Neural cell (in vitro differentiated cells): ENCODE measurements at regions not wholly inside any gene's neighbourhood (a gene's known extent, or its start where the extent isn't known, plus 50 kb on each side); places are given as distances from the start of the nearest gene placed in this dataset.

Experiments used
- H2AFZ ChIP-seq: fragments of 200-600, 300-800 bp; sonication (generic), shearing (Covaris generic); 2 replicates; pipeline ENCODE4 v1.6.0; 2014; ENCODE audit warnings: low read depth, mild to moderate bottlenecking, antibody characterized with exemption, low read length, moderate library complexity
- H3F3A ChIP-seq: fragments of 200-600 bp; shearing (Covaris generic); 2 replicates; pipeline ENCODE4 v1.6.1; 2016; ENCODE audit warnings: mild to moderate bottlenecking, moderate library complexity, mixed read lengths, antibody characterized with exemption, low read length; ENCODE audit not compliant: insufficient read depth, poor library complexity, severe bottlenecking
- H3K27ac ChIP-seq: fragments of 200-600, 300-800 bp; sonication (generic), shearing (Covaris generic); 2 replicates; pipeline ENCODE4 v1.5.1; 2014; ENCODE audit warnings: mild to moderate bottlenecking, low read length, moderate library complexity
- H3K27me3 ChIP-seq: fragments of 300-800, 200-600 bp; sonication (generic), shearing (Covaris generic); 2 replicates; pipeline ENCODE4 v1.6.0; 2014; ENCODE audit warnings: mild to moderate bottlenecking, low read depth, low read length, moderate library complexity; ENCODE audit not compliant: insufficient read depth
- H3K36me3 ChIP-seq: fragments of 300-800, 200-600 bp; sonication (generic), shearing (Covaris generic); 2 replicates; pipeline ENCODE4 v1.5.1; 2014; ENCODE audit warnings: mild to moderate bottlenecking, antibody characterized with exemption, low read length, moderate library complexity; ENCODE audit not compliant: insufficient read depth
- H3K4me2 ChIP-seq: fragments of 300-800, 200-600 bp; sonication (generic), shearing (Covaris generic); 2 replicates; pipeline ENCODE4 v1.6.0; 2014; ENCODE audit warnings: mild to moderate bottlenecking, low read length
- H3K4me3 ChIP-seq: fragments of 300-800, 200-600 bp; sonication (generic), shearing (Covaris generic); 2 replicates; pipeline ENCODE4 v1.5.1; 2014; ENCODE audit warnings: mild to moderate bottlenecking, low read length, moderate library complexity
- H3K79me2 ChIP-seq: fragments of 200-600 bp; shearing (Covaris generic); replicated peaks from 2 replicates; pipeline ENCODE4 v1.6.0; 2014; ENCODE audit warnings: mild to moderate bottlenecking, low read length, moderate library complexity; ENCODE audit not compliant: insufficient read depth
- H3K9ac ChIP-seq: fragments of 300-800, 200-600 bp; sonication (generic), shearing (Covaris generic); 2 replicates; pipeline ENCODE4 v1.6.1; 2016; ENCODE audit warnings: mild to moderate bottlenecking, low read length, mixed read lengths
- H3K9me2 ChIP-seq: fragments of 200-600 bp; shearing (Covaris generic); 2 replicates; pipeline ENCODE4 v1.6.1; 2016; ENCODE audit warnings: mild to moderate bottlenecking, low read length, mixed read lengths; ENCODE audit not compliant: insufficient read depth
- H3K9me3 ChIP-seq: fragments of 200-600, 300-800 bp; sonication (generic), shearing (Covaris generic); 2 replicates; pipeline ENCODE4 v1.6.1; 2016; ENCODE audit warnings: mild to moderate bottlenecking, mixed run types, low read length, moderate library complexity, mixed read lengths
- H4K20me1 ChIP-seq: fragments of 200-600 bp; shearing (Covaris generic); 2 replicates; pipeline ENCODE4 v1.6.1; 2016; ENCODE audit warnings: mild to moderate bottlenecking, mixed run types; ENCODE audit not compliant: insufficient read depth
- EP300 ChIP-seq: fragments of 450-650 bp; conservative IDR thresholded peaks from 2 replicates; pipeline ENCODE4 v1.6.1; 2014; ENCODE audit warnings: antibody characterized with exemption, mild to moderate bottlenecking, moderate library complexity; ENCODE audit not compliant: poor library complexity, severe bottlenecking
- EZH2 ChIP-seq: fragments of 200-600, 300-800 bp; shearing (Covaris generic), sonication (generic); IDR thresholded peaks from 2 replicates; pipeline ENCODE4 v1.6.1; 2014; ENCODE audit warnings: antibody characterized with exemption, low read length, borderline replicate concordance, mild to moderate bottlenecking; ENCODE audit not compliant: insufficient read depth, poor library complexity, severe bottlenecking
- MXI1 ChIP-seq: fragments of 450-650 bp; conservative IDR thresholded peaks from 2 replicates; pipeline ENCODE4 v1.6.1; 2014; ENCODE audit warnings: antibody characterized with exemption, mild to moderate bottlenecking; ENCODE audit not compliant: poor library complexity, severe bottlenecking
- POLR2AphosphoS5 ChIP-seq: IDR thresholded peaks from 2 replicates; pipeline ENCODE4 v1.6.1; 2012
- RAD21 ChIP-seq: fragments of 450-650 bp; conservative IDR thresholded peaks from 2 replicates; pipeline ENCODE4 v1.6.1; 2014; ENCODE audit warnings: antibody characterized with exemption, mild to moderate bottlenecking, moderate library complexity
- SMC3 ChIP-seq: fragments of 450-650 bp; conservative IDR thresholded peaks from 2 replicates; pipeline ENCODE4 v1.6.1; 2014; ENCODE audit warnings: antibody characterized with exemption, mild to moderate bottlenecking, moderate library complexity; ENCODE audit not compliant: poor library complexity
- TAF1 ChIP-seq: IDR thresholded peaks from 2 replicates; pipeline ENCODE4 v1.6.1; 2012; ENCODE audit warnings: low read depth
- TF ChIP-seq, protein P1 (sequence below): IDR thresholded peaks from 2 replicates; pipeline ENCODE4 v1.6.1; 2012; ENCODE audit warnings: borderline replicate concordance
- TF ChIP-seq, protein P2 (sequence below): fragments of 450-650 bp; IDR thresholded peaks from 2 replicates; pipeline ENCODE4 v1.5.1; 2014; ENCODE audit warnings: antibody characterized with exemption, mild to moderate bottlenecking, moderate library complexity; ENCODE audit not compliant: poor library complexity, severe bottlenecking

DNA sequence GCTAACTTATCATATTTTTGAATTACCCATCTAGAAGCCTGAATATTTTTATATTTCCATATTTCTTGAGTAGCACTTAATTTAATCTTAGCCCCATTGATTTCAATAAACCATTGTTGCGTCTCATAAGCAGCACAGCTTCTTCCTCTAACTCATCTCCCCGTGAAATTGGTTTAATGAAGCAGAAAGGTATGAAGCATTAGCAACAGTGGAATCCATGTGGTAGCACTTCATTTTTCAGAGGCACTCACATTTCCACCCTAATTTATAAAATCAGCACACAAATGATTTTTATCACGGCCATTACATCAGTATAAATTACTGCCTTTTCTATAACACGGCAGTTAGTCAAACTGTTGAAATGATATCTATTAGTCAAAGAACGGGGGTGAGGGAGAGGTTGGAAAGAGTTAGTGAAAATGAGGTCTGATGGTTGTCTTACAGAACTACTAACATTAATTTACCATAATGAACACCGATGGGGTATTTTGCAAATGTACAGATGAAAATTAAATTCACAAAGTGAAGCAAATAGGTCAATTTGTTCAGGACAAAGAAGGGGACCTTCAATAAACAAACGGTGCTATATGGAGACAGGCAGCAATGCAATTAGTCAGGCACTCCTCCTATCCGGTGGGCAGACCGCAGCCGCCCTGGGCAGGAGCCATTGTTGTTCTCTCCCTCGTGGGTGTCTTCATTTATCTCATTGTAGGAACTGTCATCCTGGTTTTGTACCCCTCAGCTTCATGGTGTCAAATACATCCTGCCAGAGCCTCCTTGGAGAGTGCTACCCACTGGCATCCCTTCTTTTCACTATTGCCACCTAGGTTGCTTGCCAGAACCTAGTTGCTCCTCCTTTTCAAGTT lies 205.7 kb downstream of the SOX3 start:
- Histone ChIP-seq H3K36me3 (no peaks in the 10 kb centered on the region), H3K9ac (no peak overlapping the region), H3K27me3 (no peaks in the 10 kb centered on the region), H3K9me3 (no peaks in the 10 kb centered on the region), H2AFZ (no peak overlapping the region), H3F3A (no peaks in the 10 kb centered on the region), H3K27ac (no peak overlapping the region), H4K20me1 (no peaks in the 10 kb centered on the region), H3K4me3 (no peak overlapping the region), H3K4me2 (no peak overlapping the region), H3K79me2 (no peaks in the 10 kb centered on the region), H3K9me2 (no peaks in the 10 kb centered on the region)
- TF ChIP-seq TAF1: no peak
- TF ChIP-seq, protein P1, sequence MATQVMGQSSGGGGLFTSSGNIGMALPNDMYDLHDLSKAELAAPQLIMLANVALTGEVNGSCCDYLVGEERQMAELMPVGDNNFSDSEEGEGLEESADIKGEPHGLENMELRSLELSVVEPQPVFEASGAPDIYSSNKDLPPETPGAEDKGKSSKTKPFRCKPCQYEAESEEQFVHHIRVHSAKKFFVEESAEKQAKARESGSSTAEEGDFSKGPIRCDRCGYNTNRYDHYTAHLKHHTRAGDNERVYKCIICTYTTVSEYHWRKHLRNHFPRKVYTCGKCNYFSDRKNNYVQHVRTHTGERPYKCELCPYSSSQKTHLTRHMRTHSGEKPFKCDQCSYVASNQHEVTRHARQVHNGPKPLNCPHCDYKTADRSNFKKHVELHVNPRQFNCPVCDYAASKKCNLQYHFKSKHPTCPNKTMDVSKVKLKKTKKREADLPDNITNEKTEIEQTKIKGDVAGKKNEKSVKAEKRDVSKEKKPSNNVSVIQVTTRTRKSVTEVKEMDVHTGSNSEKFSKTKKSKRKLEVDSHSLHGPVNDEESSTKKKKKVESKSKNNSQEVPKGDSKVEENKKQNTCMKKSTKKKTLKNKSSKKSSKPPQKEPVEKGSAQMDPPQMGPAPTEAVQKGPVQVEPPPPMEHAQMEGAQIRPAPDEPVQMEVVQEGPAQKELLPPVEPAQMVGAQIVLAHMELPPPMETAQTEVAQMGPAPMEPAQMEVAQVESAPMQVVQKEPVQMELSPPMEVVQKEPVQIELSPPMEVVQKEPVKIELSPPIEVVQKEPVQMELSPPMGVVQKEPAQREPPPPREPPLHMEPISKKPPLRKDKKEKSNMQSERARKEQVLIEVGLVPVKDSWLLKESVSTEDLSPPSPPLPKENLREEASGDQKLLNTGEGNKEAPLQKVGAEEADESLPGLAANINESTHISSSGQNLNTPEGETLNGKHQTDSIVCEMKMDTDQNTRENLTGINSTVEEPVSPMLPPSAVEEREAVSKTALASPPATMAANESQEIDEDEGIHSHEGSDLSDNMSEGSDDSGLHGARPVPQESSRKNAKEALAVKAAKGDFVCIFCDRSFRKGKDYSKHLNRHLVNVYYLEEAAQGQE: no peak
- no peak for TF ChIP-seq EZH2
- TF ChIP-seq SMC3: no peak
- no peak for TF ChIP-seq MXI1
- no peak for TF ChIP-seq RAD21
- no peak for TF ChIP-seq POLR2AphosphoS5
- no peak for TF ChIP-seq EP300
- TF ChIP-seq, protein P2, sequence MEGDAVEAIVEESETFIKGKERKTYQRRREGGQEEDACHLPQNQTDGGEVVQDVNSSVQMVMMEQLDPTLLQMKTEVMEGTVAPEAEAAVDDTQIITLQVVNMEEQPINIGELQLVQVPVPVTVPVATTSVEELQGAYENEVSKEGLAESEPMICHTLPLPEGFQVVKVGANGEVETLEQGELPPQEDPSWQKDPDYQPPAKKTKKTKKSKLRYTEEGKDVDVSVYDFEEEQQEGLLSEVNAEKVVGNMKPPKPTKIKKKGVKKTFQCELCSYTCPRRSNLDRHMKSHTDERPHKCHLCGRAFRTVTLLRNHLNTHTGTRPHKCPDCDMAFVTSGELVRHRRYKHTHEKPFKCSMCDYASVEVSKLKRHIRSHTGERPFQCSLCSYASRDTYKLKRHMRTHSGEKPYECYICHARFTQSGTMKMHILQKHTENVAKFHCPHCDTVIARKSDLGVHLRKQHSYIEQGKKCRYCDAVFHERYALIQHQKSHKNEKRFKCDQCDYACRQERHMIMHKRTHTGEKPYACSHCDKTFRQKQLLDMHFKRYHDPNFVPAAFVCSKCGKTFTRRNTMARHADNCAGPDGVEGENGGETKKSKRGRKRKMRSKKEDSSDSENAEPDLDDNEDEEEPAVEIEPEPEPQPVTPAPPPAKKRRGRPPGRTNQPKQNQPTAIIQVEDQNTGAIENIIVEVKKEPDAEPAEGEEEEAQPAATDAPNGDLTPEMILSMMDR: no peak

DNA sequence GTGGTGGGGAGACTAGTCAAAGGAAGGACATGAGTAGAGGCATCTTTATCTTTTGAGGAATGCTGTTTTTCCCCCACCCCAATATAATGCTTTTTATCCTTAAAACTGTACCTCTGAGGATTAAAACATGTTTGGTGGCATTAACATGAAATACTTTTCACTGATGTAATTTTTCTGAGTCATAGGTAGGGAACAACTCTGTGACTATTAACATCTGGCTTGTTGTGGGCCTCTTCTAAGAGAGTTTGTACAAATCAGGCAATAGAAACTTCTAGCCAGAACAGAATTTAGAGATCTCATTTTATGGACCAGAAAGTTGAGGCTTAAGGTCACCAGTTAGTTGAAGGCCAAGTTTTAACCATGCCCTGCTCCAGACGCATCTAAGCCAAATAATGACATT lies 207.6 kb downstream of the SOX3 start:
- H3K9me2 ChIP-seq: no peaks in the 10 kb centered on the region
- no peak overlapping the region for H3K4me2 ChIP-seq
- H4K20me1 ChIP-seq: no peaks in the 10 kb centered on the region
- no peak overlapping the region for H3K27ac ChIP-seq
- no peaks in the 10 kb centered on the region for H3K36me3 ChIP-seq
- H3K27me3 ChIP-seq: no peaks in the 10 kb centered on the region
- no peak overlapping the region for H3K9ac ChIP-seq
- no peak for TF ChIP-seq TAF1
- TF ChIP-seq RAD21: no peak
- no peak for TF ChIP-seq EZH2
- TF ChIP-seq, protein P2: no peak
- no peak for TF ChIP-seq MXI1
- TF ChIP-seq SMC3: no peak
- no peak for TF ChIP-seq EP300
- TF ChIP-seq, protein P1: no peak
- TF ChIP-seq POLR2AphosphoS5: no peak
- H3K4me3 ChIP-seq: no peak overlapping the region
- H3K79me2 ChIP-seq: no peaks in the 10 kb centered on the region
- H3K9me3 ChIP-seq: no peaks in the 10 kb centered on the region
- no peaks in the 10 kb centered on the region for H3F3A ChIP-seq
- no peak overlapping the region for H2AFZ ChIP-seq
